Ovary (tissue), 7 donors: ENCODE measurements at regions not wholly inside any gene's neighbourhood (a gene's known extent, or its start where the extent isn't known, plus 50 kb on each side); places are given as distances from the start of the nearest gene placed in this dataset.
A peak's percentile ranks its signal among the peaks of the same experiment; 100 is the strongest.

ENCODE experiments used
- DNase-seq, 5 donors: peaks; one replicate each; pipeline ENCODE4 v3.0.0-alpha.2; 2019 to 2020
- H3K27ac ChIP-seq, 2 donors: fragments of 200-600 bp; one replicate each; pipeline versions ENCODE4 v1.5.1 to v1.8.0; 2019 to 2022
- H3K27me3 ChIP-seq: fragments of 200-600 bp; one replicate; pipeline ENCODE4 v1.8.0; 2022
- H3K36me3 ChIP-seq: fragments of 200-600 bp; sonication (generic); one replicate; pipeline ENCODE4 v1.5.1; 2019
- H3K4me1 ChIP-seq: one replicate; pipeline ENCODE4 v1.8.1; 2013; ENCODE audit warnings: mild to moderate bottlenecking, moderate library complexity; ENCODE audit not compliant: insufficient read depth
- H3K4me3 ChIP-seq: fragments of 200-600 bp; sonication (generic); one replicate; pipeline ENCODE4 v1.5.1; 2017
- H3K9me3 ChIP-seq, 2 donors: fragments of 200-600 bp in 1 of 2; sonication (generic) in 1 of 2; one replicate each; pipeline versions ENCODE4 v1.5.1 to v1.8.1; 2013 to 2019; ENCODE audit warnings: mild to moderate bottlenecking in 1 of 2, moderate library complexity in 1 of 2
- CTCF ChIP-seq, 3 donors: fragments of 450-650 bp in 2 of 3; fragments of 200-600 bp in 1 of 3; IDR thresholded peaks; one replicate each; pipeline versions ENCODE4 v1.5.1 to v1.8.0; 2016 to 2022; ENCODE audit warnings: antibody characterized with exemption in 3 of 3, mild to moderate bottlenecking in 1 of 3
- EP300 ChIP-seq: sonication (generic); formaldehyde crosslinking; IDR thresholded peaks from one replicate; pipeline ENCODE4 v1.6.1; 2017; ENCODE audit warnings: antibody characterized with exemption
- POLR2A ChIP-seq: fragments of 450-650 bp; IDR thresholded peaks from one replicate; pipeline ENCODE4 v1.6.1; 2017; ENCODE audit warnings: antibody characterized with exemption, mild to moderate bottlenecking, moderate library complexity
- WGBS, 3 donors: extraction: QIAGEN DNeasy Blood & Tissue Kit in 1 of 3; methylation state at CpG; one replicate each; pipeline versions ENCODE4 v1.1.5 to v1.1.7; 2013 to 2017; 5-methylcytosine and 5-hydroxymethylcytosine counted together
- intact Hi-C, 4 donors: fragments of 100-400 bp; cut with DNase I; formaldehyde crosslinking; loops; one replicate each; pipeline versions ENCODE4 v1.11.0 to v1.15.1; 2022 to 2023
- donor health status: DM: no; HTN: no; CAD: no; lungs with moderate emphysema.
- donor health status: DM: no; HTN: no; CAD: no.
- donor health status: Bipolar disorder and iron deficiency.
- donor health status: DM: no; HTN: no; CAD: no.
- donor health status: DM: yes; HTN: yes; CAD: no.

GRCh38 chr9:129469988-129470316, 150.9 kb downstream of the C9orf50 start:
- no peak for TF ChIP-seq POLR2A
- TF ChIP-seq EP300 = no peak
- TF ChIP-seq CTCF (IDR thresholded peaks at IDR 0.05) = no peak
- H3K36me3 ChIP-seq = no peaks in the 10 kb centered on the region
- H3K27ac ChIP-seq = peak overlapping the region in 1 of 2 donors; percentile 26
- WGBS, 3 donors = 90 to 95% (median 91%) methylated on average over 6 of the region's 6 CpGs
- H3K4me1 ChIP-seq = peaks cover 24% of the 10 kb centered on the region
- intact Hi-C loops = loop anchor here in 1 of 4 donors (10.0 kb wide), 1 partner anchor 55 kb away; no protein-coding TSS in a partner anchor
- no peak overlapping the region for H3K4me3 ChIP-seq
- no peak for DNase-seq
- no peaks in the 10 kb centered on the region for H3K27me3 ChIP-seq
- H3K9me3 ChIP-seq = no peaks in the 10 kb centered on the region

- Histone ChIP-seq H3K9me3 (no peaks in the 10 kb centered on the region), H3K36me3 (no peaks in the 10 kb centered on the region), H3K4me1 (peaks cover 28% of the 10 kb centered on the region), H3K4me3 (no peak overlapping the region), H3K27ac (no peak overlapping the region), H3K27me3 (no peaks in the 10 kb centered on the region)
- WGBS, 3 donors = 78 to 81% (median 79%) methylated on average over 20 of the region's 20 CpGs
- TF ChIP-seq POLR2A = no peak
- TF ChIP-seq CTCF (IDR thresholded peaks at IDR 0.05) = no peak
- no peak for TF ChIP-seq EP300
- DNase-seq = no peak
- intact Hi-C loops = no loop called here
Observed at GRCh38 chr9:129469188-129469987, 151.5 kb downstream of the C9orf50 start.

GRCh38 chr9:129467739-129468666, 152.9 kb downstream of the C9orf50 start:
- whole genome bisulfite sequencing, 3 donors = 87 to 92% (median 88%) methylated on average over 19 of the region's 19 CpGs

More at GRCh38 chr9:129467739-129468666, 152.9 kb downstream of the C9orf50 start:
- Histone ChIP-seq H3K9me3 (no peaks in the 10 kb centered on the region), H3K27me3 (no peaks in the 10 kb centered on the region), H3K27ac (no peak overlapping the region), H3K36me3 (no peaks in the 10 kb centered on the region), H3K4me1 (peaks cover 22% of the 10 kb centered on the region), H3K4me3 (no peak overlapping the region)
- intact Hi-C loops = no loop called here
- TF ChIP-seq EP300 = no peak
- no peak for TF ChIP-seq CTCF (IDR thresholded peaks at IDR 0.05)
- DNase-seq = no peak
